HS-27A (cell line): ENCODE measurements at regions not wholly inside any gene's neighbourhood (a gene's known extent, or its start where the extent isn't known, plus 50 kb on each side); places are given as distances from the start of the nearest gene placed in this dataset.
A peak's percentile ranks its signal among the peaks of the same experiment; 100 is the strongest.
"Not testable (repeated sequence)": the region's sequence is repeated elsewhere in the genome, so short reads cannot be mapped to it uniquely, and the experiment has no call there.

Experiments used
- DNase-seq: peaks from one replicate; pipeline ENCODE4 v3.0.0-alpha.2; 2012; ENCODE audit warnings: low read depth, missing footprints

DNA sequence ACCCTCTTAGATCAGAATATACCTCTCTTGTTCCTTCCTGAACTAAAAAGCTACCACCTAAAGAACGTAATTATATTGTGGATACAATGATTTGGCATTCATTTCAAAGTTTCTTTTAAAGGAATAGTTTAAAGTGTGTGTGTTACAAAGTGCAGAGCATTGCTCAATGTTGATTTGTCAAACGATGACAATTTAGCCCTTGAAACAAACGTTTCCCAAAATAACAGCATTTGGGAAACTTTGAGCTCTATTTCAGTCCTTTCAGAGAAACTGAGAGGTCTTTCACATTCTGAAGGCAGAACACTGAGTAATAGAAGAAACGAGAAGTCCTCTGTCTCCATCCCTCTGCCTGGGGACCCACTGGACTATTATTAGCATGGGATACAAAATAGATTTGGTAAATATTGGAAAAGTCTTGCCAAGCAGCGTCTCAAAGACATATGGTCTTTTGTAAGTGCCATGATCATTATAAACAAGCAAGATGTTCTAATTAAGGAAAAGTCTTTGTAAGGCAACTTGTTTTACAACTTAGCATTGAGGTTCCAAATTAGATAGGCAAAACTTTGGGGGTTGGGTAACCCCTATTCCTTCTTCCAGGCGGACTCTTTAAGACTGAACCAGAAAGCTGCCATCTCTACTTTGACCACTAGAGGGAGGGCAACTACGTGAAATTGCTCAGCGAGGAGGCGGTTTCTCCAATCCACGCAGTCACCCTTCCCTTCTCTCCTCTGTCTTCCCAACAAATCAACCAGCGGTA is 208.8 kb downstream of the RNF144B start:
- DNase-seq, result peak; percentile 57

DNA sequence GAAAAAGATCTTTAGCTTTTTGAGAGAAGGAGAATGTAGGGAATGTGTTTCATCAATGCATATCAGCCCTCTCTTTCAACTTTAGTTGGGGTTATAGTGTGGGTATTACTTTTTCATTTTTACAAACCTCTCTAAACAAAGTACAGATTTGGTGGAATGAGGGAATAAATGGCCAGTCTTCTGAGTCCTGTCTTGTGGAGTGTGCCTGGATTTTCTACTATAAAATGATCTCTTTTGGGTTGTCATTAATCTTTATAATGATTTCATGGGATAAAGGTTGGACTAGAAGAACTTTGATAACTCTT is 209.3 kb downstream of the RNF144B start:
- no peak for DNase-seq

DNA sequence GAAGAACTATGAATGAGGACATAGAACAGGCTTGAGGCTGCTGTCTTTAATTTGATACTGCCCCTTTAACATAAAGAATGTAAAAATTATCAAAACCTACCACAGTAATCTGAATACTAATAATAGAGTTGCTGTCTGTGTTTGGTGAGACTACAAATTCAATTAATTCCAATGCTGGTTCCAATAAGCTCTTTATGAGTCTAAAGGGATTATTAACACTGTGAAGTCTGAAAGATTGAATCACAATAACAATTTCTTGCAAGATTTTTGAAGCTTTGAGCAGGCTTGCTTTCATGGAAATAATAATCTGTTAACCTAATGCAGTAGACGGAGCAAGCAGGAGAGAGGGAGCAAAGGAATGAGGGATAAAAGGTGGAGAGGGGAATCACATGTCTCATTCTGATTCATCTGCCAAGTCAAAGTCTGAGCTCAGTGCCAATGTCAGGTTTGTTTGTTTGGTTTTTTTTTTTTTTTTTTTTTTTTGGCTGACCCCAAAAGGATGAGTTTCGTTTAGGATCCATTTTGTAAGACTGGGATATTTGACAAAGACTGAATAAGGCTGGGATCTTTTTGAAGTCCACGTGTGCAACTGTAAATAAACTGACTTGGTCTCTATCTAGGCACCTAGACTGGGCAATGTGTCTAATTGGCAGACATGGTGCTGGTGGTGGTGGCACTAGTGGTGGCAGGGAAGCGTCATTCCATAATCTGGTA is 211.6 kb downstream of the RNF144B start:
- DNase-seq, result no peak

DNA sequence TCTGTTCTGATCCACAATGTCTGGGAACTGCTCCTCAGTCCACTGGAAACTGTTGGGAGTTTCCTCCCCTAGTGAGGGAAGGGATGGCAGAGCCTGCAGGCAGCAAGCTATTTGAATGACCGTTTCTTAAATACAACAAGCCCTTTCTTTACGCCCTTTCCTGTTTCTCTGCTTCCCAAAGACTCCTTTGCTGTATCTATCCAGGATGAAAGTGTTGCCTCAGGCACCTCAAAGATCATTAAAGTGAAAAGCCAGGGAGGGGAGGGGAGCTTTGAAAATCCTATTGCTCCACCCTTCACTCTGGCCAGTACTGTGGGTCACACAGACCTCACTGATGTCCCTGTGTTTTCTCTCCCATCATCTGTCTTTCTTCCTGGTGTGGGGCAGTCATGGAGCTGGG is 213.1 kb downstream of the RNF144B start:
- DNase-seq, result no peak

DNA sequence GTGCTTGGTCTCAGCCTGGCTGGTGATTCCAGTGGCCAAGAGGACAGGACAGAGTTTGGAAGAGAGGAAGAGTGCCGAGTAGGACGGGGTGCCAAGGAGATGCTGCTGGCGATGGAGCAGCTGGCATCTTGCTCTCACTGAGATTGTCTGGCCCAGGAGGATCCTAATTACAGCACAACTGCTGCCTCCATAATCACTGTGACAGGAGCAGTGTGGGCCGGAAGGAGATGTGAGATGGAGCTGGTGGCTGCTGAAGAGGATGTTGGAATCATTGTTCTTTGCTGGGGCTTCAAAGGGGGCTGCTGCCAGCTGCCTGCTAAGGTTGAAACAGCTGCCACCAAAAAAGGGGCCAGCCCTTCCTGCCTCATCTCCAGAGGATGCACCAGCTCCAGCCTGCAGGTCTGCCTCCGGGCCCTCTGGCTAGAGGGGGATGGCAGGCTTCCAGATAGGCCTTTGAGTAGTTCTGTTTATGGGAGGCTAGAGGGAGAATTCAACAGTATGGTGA is 214.4 kb downstream of the RNF144B start:
- no peak for DNase-seq

DNA sequence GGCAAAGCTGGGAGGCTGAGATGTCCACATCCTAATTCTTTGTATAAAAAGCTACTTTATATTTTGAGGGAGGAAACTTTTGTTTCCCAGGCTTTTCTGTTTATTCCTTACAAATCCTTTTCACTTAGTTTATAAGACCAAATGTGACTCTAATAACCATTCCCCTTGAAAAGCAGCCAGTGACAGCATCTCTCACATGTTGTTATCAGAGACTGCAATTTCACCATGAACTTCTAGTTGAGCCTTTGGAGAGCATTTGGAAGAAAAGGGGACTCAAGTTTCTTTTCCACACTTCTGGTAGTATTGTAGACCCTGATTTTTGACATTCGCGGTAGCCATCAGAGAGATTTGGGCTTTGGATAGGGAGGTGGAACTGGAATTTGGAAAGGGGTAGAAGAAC is 215.8 kb downstream of the RNF144B start:
- no peak for DNase-seq

DNA sequence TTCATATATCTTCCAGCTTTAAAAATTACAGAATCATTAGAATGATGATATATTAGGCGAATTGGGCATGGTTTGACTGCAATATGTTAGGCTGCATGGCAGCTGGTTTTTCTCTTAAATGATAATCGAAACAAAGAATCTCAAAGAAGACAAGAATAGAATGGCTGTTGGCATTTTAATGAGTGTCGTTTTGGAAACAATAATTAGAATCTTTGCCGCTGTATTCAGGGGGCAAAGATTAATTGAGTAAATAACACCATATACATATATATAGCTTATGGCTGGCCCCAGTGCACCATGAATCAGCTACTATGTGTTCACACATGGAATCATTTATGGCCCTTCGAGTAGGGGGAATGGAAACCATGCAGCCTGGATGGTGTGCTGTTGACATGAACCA is 216.2 kb downstream of the RNF144B start:
- no peak for DNase-seq

DNA sequence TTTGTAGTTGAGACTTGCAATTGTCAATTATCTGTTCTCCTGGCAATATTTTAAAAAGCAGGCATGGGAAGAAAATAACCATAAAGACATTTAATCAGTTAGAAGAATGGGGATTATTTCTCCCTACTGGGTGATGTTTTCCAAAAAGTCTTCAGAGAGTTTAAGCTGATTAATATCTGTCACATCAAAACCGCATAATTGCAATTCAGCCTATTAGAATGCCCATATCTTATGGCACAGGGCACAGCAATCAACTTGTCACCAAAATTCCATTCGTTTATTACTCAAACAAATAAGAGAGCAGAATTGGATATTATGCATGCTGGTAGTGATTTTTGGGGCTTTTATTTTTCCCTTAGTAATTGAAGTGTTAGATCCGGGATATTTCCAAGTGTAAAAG is 218.7 kb downstream of the RNF144B start:
- DNase-seq, result no peak

DNA sequence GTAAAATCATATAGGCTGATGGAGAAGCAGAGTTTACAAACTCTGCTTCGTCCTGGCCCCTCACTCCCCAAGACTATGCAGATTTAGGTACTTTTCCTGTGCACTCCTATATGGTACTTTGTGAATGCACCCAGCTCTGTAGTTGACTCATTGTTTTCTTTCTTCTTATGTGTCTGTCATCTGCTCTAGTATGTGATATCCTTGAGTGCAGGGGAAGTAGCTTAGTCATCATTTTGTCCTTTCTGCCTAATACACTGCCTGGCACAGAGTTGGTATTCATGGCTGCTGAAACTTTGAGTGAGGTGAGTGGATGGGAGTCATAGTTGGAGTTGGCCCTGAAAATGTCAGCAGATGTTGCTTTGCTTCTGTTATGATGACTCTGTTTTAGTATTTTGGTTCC is 222.6 kb downstream of the RNF144B start:
- no peak for DNase-seq

DNA sequence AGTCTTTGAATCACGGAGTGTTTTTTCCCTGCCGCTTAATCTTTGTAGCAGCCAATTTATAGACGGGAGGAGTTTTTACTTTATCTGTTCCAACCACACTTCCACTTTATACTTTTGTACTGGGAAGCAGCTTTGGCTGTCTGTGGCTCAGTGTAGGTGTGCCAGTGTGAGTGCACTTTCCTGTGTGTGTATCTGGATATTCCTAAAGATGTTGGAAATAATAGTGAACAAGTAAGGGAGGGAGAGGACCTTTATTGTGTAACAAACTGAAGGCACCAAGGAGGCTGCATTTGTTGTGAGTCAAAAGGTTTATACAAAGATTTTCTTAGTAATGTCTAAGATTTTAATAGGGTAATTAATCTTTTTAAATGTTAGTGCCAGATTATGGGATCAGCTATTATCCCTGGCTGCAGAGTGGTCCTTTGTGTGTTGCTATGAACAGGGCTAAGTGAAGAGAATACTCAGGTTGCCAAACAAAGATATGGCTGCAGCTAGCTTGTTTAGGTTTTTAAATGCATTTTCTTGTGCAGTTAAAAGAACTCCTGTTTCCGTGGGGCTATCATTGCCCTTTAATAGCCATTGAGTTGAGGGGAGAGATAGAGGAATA is 226.3 kb downstream of the RNF144B start:
- DNase-seq, result no peak

DNA sequence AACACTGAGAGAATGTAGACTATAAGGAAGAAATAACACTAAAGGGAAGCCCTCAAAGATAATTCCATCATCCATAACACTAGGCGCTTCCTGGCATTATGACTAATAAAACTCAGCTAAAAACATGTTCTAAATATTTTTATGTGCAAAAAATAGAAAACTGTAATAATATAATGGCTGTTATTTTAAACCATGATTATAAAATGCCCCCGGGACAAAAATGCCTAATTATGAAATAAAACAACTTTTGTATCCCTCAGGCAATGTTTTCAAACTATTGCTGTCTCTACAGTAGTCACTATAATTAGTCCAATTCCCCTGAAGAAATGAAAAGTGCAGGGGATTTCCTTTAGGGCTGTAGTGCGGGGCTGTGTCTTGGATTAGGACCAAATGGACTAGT is 242.4 kb downstream of the RNF144B start:
- no peak for DNase-seq

DNA sequence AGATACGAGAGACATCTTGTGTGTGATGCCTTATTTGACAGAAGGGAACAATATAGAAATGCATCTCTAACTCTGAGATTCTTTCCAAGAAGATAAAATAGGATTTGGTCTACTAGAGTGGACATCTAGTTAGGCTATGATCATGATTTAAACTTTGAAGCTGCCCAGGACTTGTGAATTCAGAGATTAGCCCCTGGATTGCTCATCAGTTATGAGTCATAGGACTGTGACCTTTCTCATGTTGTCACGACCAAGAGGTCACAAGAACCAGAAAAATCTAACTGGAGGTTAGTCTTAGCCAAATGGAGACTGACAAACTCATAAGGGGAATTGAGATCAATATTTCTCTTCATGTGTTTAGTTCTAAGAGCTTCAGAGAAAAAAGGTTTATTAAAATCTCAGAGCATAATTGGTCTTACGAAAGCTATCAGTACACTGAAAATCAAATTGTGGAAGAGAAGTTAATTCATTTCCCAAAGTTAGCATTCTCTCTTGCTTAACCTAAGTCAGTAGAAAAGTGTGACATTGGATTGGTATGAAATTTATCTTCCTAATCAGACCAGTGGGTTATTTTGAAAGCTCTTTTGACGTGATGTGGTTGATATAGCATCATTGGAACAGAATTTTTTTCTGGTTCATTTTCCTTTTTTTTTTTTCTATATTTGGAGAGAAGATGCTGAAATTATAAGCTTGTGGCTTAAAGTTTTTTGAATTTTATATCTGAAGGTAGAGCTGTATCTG is 245.7 kb downstream of the RNF144B start:
- DNase-seq, result peak; percentile 89

DNA sequence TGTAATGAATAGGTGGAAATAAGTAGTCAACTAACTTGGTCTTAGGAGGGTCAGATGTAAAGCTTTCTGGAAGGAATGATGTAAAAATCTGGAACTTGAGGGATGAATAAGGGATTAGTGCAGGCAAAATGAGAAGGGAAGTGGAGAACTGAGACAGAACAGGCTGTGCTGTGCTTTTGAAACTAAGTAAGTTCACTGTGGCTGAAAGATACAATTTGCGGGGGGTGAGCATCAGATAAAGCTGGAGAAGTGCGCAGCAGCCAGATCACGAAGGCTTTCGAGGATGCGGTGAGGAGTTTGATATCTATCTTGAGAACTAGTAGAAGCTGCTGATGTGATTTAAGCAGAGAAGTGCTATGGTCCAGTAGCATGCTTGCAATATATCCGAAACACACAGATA is 247.8 kb downstream of the RNF144B start:
- no peak for DNase-seq

DNA sequence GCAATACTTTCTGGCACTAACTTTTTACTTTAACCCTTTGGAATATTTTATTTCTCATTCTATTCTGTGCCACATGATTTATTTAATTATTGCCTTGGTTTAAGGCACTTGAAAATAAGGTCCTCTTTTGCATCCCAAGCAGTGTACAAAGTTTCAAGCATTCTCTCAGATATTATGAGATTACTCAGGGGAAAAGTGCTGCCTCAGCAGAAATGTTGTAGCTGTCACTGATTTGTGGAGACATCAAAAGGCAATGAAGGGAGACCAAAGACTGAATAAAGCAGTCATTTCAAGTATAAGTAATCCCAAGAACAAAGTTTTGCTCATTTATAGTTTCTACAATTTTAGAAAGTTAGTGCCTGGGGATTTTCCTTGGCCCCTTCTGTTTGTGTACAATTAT is 253.0 kb downstream of the RNF144B start:
- no peak for DNase-seq

DNA sequence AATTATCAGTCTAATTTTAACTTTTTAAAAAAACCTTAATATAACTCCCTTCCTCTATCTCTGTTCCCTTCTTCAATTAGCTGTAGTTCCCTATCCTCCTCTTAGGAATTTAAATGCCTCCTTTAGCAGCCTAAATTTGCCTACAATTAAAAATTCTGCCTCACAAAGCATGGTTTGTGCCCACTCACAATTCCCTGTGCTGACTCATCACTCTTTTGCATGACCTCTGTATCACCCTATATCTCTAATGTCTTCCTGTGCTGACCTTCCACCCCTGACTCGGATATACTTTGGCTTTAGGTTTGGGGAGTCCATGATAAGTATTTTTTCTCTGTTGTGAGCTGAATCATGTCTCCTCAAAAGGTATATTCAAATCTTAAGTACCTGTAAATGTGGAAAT is 253.6 kb downstream of the RNF144B start:
- DNase-seq, result no peak

DNA sequence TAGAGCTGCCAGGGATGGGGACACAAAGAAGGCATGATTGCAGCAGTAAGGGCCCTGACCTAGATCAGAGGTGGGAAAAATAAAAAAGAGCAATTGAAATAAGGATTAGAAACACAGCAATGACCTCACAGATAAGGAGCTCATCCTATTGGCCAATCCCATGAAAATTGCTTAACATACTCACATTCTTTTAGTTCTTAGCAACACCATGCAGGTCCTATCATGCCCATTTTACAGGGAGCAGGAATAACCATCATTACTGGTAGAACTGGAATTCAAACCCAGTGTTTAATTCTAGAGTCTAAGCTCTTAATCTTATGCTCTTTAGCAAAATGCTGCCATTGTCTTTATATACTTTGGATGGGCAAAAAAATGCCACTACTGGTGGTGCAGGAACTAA is 267.7 kb downstream of the RNF144B start:
- DNase-seq, result no peak

DNA sequence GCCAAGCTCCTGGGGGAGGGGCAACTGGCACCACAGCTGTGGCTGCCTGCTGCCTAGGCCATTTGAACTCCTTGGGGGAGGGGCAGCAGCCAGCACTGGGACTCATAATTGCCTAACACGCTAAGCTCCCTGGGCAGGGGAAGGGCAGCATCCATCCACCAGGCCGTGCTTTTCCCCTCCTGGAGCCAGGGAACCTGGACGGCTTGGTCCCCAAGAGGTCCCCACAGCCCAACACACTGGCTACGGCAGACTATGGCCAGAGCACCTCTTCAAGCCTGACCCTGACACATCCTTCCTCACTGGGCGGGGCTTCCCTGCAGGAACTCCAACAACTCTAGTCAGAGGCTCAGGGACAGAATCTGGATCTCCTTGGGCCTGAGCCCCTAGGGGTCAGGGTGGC is 269.4 kb downstream of the RNF144B start:
- no peak for DNase-seq

DNA sequence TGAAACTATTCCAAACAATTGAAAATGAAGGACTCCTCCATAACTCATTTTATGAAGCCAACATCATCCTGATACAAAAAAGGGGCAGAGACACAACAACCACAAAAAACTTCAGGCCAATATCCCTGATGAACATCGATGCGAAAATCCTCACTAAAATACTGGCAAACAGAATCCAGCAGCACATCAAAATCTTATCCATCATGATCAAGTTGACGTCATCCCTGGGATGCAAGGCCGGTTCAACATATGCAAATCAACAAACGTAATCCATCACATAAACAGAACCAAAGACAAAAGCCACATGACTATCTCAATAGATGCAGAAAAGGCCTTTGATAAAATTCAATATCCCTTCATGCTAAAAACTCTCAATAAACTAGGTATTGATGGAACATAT is 272.8 kb downstream of the RNF144B start:
- DNase-seq, result not testable (repeated sequence)

DNA sequence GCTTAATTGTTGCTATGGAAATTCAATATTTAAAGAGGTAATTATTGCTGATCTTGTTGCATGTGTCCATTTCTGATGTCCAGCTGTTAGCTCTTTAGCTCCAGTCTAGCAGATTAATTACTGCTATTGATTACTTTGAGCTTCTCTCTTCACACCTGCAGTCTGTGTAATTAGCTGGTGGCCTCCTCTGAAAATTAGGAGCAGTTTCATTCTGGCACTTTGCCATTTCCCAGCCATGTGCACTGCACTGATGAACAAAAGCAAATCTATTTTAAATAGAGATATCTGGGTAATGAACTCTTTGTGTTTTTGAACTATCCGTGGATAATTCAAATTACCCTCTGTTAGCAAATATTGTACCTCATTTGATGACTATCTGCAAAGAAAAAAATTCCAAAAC is 275.9 kb downstream of the RNF144B start:
- no peak for DNase-seq

DNA sequence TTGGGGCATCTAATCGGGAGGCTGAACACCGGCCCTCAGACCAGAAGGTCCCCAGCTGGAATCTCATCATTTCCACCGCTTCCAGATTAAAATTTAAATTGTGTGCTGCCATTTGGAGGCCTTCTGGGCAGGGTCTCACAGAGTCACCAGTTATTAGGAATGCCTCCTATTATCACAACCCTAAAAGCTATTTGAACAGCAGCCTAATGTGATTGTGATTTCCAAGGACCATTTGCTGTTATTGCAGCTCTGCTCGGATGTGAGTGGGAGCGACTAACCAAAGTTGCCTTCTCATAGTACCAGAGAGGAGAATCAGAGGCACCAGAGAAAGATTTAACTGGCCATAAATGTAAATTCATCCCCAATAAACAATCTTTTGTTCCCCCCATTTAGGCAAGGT is 277.3 kb downstream of the RNF144B start:
- DNase-seq, result no peak

DNA sequence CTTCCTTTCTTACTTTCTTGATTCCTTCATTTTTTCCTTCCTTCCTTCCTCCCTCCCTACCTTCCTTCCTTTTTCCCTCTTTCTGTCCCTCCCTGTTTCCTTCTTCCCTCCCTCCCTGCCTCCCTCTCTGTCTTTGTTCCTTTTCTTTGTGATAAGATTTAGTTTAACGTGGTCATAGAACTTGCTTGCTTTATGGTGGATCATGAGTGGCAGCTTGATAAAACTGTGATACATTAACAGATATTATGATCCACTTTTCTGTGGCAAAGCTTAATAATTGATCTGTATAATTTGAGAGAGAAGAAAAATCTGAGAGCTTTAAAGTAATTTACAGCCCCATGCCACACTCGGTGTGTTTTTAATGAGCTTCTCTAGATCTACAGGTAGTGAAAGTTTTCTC is 280.5 kb downstream of the RNF144B start:
- no peak for DNase-seq

DNA sequence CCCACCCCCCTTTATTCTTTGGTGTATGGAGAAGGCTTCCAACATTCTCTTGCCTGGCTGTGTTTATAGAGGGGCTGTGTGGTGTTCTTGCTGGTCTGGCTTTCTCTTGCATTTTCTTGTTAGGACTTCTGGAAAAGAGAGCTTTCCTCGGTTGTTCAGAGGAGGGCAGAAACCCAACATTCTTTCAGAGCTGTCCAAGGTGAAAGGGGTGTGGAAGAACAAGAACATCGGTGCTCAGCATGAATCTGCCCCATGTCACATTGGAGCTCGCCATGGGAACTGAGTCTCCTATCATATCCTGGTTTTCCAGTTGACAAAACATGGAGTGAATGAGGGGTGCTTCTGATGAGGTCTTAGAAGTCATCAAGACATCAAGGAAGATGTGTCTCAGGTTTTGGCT is 281.8 kb downstream of the RNF144B start:
- no peak for DNase-seq

DNA sequence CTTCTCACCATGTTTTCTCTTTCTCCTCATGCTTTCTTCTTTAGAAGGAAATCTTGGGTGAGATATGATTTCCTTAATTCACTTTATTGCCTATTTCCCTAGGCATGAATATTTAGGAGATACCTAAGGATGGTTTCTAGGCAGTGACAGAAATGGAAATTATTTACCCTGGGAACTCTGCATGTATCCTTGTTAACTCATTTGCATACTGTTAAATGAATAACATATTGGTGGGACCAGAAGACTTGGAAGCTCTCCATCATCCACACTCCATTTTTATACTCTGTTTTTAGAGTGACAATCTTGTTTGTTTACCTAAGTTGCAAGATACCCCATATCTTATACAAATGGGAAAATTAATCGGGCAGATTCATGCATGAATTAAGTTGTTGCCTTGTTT is 285.7 kb downstream of the RNF144B start:
- DNase-seq, result no peak
